ENCODE measurements at regions not wholly inside any gene's neighbourhood (a gene's known extent, or its start where the extent isn't known, plus 50 kb on each side); places are given as distances from the start of the nearest gene placed in this dataset.
"Not testable (repeated sequence)": the region's sequence is repeated elsewhere in the genome, so short reads cannot be mapped to it uniquely, and the experiment has no call there.

DNA sequence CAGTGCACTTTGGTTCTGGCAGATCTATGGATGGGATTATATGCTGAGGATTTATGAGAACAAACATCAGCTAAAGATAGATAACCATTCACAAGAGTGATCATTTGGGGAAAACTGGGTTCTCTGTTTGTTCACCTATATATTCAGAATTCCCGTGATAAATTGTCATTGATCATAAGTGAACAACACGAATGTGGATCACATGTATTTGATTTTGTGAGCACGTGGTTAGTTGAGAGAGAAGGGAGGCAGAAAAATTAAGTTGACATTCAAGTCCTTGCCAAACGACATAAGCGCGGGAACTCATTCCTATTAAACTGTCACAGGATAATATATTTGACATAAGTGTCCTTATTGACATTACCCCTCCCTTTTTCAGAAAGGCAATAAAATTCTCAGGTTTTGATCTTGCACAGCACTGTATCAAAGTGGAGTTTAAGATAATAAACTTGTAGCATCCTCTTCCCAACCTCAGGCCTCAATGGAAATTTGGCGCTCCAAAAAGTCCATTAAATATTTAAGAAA lies 64.9 kb upstream of the MYO3A start:
- DNase-seq, result no peak

DNA sequence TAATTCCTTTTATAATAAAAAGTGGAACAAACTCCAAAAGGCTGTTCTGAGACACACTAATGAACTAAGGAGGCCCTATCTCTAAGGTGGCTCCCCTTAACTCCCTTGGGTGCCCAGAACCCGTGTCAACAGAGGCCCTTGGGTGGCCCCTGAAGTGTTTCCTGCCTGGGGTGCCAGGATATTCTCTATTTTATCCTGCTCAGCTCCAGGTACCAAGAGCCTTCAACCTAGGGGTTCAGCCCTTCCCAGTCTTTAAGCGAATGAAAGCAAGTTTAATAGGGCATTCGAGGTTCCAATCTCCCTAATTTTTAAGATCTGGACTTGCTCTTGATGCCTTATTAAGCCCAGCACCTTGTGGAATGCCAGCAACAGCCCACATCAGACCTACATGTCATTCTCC lies 64.4 kb upstream of the MYO3A start:
- no peak for DNase-seq

DNA sequence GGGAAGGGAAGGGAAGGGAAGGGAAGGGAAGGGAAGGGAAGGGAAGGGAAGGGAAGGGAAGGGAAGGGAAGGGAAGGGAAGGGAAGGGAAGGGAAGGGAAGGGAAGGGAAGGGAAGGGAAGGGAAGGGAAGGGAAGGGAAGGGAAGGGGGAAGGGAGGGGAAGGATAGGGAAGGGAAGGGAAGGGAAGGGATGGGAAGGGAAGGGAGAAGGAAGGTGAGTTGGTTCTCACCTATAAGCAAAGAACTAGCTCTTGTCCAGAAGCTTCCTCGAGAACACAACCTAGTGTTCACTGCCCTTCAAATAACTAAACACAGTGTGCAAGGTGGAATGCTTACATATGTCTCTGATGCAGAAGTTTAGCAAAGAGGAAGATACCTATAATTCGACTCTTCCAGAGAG lies 59.6 kb upstream of the MYO3A start:
- DNase-seq, result not testable (repeated sequence)

DNA sequence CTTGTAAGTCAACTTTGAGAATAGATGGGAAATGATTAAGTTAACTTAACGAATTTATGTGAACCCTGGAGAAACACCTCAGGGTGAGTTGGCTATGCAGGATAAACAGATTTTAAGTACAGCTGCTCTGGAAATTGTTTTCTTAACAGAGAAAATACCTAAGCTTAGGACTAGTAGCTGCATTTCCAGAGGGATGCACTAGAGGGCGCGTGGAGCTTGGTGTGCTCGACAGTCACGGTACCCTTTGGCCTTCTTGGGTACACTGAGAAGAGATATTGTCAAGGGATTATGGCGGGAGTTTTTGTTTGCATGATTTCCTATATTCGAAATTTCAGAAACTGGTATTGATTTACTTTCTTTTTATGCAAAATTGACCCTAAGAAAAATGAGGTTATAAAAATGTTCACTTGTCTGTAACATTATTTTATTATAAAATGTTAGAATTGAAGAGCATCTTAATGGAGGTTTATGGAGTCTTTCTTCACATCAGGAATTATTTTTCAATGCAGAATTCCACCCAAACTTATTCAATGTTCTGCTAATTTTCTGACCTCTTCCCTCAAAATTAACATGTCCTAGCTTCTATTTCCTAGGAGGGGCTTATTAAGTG lies 58.4 kb upstream of the MYO3A start:
- peak; percentile 65 for DNase-seq

DNA sequence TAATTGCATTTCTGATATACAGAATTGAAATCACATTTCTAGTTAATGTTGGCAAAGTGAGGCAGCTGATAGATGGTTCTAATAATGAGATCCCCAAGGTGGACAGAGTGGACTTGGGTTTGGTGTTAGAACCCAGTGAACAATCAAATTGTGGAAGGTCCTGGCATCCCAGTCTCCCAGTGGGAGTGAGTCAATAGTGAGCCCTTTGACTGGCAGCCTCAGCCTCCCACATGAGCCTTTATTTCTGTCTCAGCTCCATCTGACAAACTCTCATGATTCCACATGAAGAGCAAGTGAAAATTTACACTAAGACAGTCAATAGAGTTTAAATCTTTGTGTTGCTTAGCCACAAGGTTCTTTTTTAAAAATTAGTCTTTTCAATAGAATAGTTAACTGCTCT lies 56.7 kb upstream of the MYO3A start:
- no peak for DNase-seq

All from hindlimb muscle (tissue), 1 donor.